Stimulated activated CD8-positive, alpha-beta memory T cell treated with anti-CD3 and anti-CD28 coated beads, Interleukin-12 subunit alpha, Interleukin-12 subunit beta, amount 100 ng/mL, for 24 hours (primary cell): ENCODE measurements at regions not wholly inside any gene's neighbourhood (a gene's known extent, or its start where the extent isn't known, plus 50 kb on each side); places are given as distances from the start of the nearest gene placed in this dataset.
"Not testable (repeated sequence)": the region's sequence is repeated elsewhere in the genome, so short reads cannot be mapped to it uniquely, and the experiment has no call there.

ENCODE experiments used
- DNase-seq: peaks from one replicate; pipeline ENCODE4 v3.0.0-alpha.2; 2020; ENCODE audit errors: extremely low read depth

DNA sequence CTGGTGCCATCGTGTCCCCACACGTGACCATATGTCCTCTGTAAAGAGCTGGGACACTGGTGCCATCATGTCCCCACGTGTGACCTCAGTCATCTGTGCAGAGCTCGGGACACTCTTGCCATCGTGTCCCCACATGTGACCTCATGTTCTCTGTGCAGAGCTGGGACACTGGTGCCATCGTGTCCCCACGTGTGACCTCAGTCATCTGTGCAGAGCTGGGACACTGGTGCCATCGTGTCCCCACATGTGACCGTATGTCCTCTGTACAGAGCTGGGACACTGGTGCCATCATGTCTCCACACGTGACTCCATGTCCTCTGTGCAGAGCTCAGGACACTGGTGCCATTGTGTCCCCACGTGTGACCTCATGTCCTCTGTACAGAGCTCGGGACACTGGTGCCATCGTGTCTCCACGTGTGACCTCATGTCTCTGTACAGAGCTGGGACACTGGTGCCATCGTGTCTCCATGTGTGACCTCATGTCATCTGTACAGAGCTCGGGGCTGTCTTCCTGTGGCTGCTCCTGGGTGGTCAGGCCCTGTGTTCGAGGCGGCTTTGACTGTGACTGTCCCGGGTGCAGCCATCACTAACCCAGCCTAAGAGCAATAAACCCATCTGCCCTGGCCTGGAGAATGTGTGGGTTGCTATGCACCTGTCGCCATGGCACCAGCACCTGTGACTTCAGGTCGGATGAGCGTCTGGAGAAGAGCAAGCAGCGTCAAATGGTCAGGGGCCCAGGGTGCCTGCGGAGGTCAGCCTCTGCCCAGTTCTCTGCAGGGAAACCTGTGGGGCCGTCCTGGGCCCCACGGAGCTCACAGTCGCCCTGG, 334.4 kb downstream of the ADGRD1 start:
- DNase-seq, result no peak

DNA sequence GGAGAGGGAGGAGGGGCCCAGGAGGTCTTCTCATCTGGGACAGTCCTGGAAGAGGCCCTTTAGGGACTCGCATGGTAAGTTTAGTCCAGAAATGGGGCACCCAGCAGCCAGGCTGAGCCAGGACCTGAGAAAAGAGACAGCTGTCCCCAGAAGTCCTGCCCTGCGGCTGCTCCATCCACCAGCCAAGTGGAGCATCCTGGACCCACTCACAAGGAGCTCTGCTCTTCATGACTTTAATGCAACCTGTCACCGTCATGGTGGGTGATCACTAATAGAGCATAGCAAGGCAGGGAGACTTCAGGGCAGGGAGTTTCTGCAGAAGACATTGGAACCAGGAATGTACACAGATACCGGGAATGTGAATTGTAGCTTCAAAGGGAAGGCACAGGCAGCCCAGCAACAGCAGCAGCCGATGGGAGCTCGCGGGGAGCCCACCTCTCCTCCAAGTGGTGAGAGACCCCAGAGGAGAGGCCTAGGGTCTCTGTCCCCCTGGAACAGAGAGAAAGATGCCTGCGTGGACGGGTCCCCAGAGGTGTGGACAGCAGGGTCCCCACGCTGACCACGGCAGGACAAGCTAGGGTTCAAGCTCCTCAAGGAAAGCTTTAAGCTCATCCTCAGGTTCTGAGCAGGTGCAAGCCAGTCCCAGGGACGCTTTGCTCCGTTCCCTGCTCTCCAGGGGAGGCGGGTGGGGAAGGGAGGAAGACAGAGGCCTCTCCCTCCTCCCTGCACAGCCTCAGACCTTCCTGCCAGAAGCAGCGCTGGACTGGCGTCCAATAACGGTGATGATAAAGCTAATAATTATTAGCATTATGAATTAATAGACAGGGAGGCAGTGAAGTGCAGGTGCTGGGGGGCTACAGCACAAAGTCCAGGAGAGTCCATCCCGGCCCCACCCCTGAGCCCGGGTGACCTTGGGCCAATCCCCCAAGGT, 335.3 kb downstream of the ADGRD1 start:
- DNase-seq, result not testable (repeated sequence)

- DNase-seq, result not testable (repeated sequence)
Observed at GRCh38 chr12:131289807-131290206, 336.1 kb downstream of the ADGRD1 start.

DNA sequence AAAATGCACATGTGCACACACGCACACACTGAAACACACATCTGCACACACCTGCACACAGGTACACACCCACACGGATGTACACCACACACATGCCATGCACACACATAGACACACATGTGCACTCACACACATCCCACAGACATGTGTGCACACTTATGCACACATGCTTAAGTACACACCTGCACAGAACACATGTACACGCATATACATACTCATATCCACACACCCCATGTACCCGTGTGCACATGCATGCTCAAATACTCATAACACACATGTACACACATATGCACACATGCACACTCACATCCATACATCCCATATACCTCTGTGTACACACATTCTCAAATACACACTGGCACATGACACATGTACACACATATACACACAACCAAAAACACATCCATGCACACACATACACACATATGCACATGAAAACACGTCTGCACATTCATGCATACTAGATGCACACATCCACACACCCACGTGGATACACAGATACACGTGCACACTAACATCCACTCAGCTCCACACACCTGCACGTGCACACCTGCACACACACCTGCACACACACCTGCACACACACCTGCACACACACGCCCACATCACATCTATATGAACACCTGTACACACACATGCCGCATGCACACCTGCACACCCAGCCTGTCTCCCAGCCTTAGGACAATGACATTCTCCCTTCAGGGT, 336.7 kb downstream of the ADGRD1 start:
- no peak for DNase-seq

DNA sequence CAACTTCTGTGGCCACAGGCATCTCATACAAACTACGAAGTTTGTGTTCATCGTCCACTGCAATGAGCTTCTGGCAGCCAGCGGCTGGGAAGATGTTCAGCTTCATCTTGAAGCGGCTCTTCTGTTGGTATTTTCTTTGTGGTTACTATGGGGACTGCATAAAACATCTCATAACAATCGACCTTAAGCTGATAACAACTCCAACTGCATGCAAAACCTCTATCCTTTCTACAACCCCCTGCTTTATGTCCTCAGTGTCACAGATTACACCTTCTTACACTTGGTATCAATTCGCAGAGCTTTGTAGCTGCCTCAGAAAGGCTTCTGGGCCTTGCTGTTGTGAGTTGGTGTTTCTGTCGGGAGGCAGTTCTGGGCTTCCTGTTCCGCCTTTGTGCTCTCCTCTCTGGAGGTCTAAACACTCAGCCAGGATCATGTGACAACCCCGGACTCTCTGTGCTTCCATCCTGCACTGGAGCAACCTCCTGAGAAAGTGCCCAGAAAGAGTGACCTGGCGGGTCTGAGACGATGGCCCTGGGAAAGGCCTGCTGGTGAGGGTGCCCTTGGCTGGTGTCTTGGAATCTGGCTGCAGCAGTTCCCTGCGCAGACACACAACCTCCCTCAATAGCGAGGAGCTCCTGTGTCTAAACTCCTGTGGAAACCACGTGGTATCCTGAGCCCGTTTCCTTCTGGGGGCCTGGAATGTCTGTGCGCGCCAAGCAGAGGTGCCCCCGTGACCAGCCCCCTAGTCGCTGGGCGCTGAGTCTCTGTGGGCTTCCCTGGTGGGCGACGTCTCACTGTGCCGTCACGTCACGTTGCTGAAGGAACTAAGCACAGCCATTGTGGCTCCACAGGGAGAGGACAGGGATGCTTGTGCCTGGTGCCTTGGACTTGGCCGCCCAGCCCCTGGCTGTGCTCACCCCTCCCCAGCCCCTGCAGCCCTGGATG, 339.6 kb downstream of the ADGRD1 start:
- DNase-seq, result not testable (repeated sequence)

DNA sequence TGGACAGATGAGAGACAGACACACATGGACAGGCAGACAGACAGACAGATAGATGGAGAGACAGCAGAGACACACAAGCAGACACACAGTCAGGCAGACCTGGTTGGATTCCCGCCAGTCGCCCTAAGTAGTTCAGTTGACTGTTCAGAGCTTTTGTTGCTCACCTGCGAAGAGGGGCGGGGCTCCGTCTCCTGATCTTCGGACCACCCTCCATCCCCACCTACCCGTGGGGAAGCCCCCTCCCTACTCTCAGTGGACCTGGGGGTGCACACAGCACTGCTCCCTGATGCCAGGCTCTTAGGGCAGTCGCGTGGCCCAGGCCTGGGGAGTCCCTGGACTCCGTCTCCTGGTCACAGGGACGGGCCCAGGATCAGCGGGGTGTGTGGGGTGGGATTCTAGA, 341.0 kb downstream of the ADGRD1 start:
- not testable (repeated sequence) for DNase-seq

GRCh38 chr12:131295117-131295516, 341.4 kb downstream of the ADGRD1 start:
- DNase-seq, result not testable (repeated sequence)

GRCh38 chr12:131295559-131295958, 341.9 kb downstream of the ADGRD1 start:
- DNase-seq, result not testable (repeated sequence)

GRCh38 chr12:131296136-131296535, 342.4 kb downstream of the ADGRD1 start:
- not testable (repeated sequence) for DNase-seq

- not testable (repeated sequence) for DNase-seq
Observed at GRCh38 chr12:131296651-131297050, 342.9 kb downstream of the ADGRD1 start.

DNA sequence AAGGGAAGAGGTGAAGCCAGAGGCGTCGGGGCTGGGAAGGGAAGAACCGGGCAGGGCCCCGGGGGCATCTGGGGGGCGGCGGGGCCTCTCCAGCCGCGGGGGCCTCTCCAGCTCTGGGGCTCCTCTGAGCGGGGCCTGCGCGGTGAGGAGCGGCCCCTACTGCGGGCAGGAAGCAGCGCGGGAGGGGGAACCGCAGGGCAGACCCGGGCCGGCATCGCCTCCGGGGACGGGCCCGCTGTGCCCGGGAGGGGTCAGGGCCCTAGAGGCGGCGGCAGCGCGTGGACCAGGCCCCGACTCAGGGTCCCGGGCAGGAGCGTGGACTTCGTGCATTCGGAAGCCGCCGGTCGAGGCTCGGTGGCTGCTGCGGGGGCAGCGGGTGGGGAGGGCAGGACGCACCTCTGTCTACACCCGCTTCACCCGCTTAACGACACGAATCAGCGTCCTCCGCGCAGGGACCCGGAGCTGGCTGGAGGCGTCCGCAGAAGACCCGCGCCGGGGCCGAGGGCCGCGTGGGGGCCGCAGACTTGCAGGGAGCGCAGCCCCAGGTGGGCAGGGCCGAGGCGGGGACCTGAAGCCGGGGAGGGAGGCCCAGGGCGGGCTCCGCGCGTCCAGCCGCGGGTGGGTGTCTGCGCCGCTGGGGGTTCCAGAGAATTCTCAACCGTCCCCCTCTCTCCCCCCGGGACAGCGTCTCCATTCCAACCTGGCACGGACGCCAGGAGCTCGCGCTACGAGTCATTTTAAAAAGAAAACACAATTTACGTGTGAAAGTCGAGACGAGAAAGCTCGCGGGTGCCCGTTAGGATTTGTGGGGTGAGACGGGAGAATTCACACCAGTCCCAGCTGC, 345.0 kb downstream of the ADGRD1 start:
- DNase-seq, result not testable (repeated sequence)

- not testable (repeated sequence) for DNase-seq
Observed at GRCh38 chr12:131299370-131299701, 345.6 kb downstream of the ADGRD1 start.

DNA sequence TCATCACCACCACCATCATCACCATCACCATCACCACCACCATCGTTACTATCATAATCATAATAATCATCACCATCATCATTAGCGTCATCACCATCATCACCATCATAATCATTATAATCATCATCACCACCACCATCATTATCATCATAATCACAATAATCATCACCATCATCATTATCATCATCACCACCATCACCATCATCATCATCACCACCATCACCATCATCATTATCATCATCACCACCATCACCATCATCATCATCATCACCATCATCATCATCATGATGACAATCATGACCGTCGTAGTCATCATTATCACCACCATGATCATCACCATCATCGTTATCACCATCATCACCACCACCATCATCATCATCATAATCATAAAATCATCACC, 349.9 kb downstream of the ADGRD1 start:
- DNase-seq, result not testable (repeated sequence)

- DNase-seq, result not testable (repeated sequence)
Observed at GRCh38 chr12:131304642-131305041, 350.9 kb downstream of the ADGRD1 start.

- no peak for DNase-seq
Observed at GRCh38 chr12:131309700-131310099, 356.0 kb downstream of the ADGRD1 start.

GRCh38 chr12:131310227-131310969, 356.7 kb downstream of the ADGRD1 start:
- DNase-seq, result not testable (repeated sequence)

DNA sequence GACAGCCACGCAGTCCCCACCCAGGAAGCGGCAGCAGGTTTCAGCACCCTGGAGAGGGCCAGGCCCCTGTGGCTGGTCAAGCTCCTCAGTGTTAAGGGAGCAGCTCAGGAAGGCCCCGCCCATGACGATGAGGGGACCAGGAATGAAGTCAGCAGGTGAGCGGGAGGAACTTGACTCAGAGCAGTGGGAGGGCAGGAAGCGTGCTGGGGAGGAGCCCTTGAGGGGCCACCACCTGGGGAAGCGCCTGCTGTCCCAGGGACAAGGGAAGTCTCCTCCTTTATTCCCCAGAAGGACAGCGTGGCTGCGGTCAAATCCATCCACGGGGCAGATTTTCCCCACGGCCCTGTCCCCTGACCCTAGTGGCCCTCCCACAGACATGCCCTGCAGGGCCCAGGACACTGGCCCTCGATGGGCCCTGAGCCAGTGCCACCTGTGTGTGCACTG, 357.6 kb downstream of the ADGRD1 start:
- not testable (repeated sequence) for DNase-seq

- DNase-seq, result no peak
Observed at GRCh38 chr12:131311764-131312163, 358.1 kb downstream of the ADGRD1 start.

DNA sequence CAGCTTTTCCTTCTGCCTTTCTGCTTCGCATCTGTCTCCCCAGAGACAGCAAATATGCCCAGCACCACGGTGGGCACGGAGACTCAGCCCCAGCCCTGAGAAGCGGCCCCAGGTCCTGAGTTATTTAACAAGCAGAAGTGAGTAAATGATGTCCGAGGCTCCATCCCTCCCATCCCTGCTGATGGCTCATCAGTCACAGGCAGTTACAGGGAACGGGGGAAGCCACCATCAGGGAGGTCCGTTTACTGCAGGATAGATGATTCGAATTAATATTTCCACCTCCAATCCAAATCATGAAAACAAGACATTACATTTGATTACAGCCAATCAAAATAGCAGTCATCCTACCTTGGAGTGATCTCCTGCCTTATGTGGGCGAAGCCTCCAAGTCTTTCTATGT, 358.7 kb downstream of the ADGRD1 start:
- DNase-seq, result not testable (repeated sequence)
